ENCODE measurements at regions not wholly inside any gene's neighbourhood (a gene's known extent, or its start where the extent isn't known, plus 50 kb on each side); places are given as distances from the start of the nearest gene placed in this dataset.

- Mint-ChIP-seq H3K9me3 (peaks cover 23% of the 10 kb centered on the region), H3K36me3 (ENCODE audit: low read depth) (peaks cover 4% of the 10 kb centered on the region), H3K27ac (no peak overlapping the region), H3K4me1 (no peaks in the 10 kb centered on the region), H3K4me3 (no peak overlapping the region), H3K27me3 (ENCODE audit: low read depth) (peaks cover 7% of the 10 kb centered on the region)
- no peak for TF ChIP-seq CTCF (IDR thresholded peaks at IDR 0.05; ENCODE audit: unreplicated experiment in 3 of 3)
These were observed 149.6 kb downstream of the IRS2 start for GRCh38 chr13:109636736-109637135.

GRCh38 chr13:109631069-109631468 lies 155.3 kb downstream of the IRS2 start:
- no peak overlapping the region for H3K27ac Mint-ChIP-seq
- no peaks in the 10 kb centered on the region for H3K4me1 Mint-ChIP-seq
- H3K36me3 Mint-ChIP-seq (ENCODE audit: low read depth), result no peaks in the 10 kb centered on the region
- H3K9me3 Mint-ChIP-seq, result peaks cover 7% of the 10 kb centered on the region
- H3K4me3 Mint-ChIP-seq, result no peak overlapping the region
- no peak for TF ChIP-seq CTCF (IDR thresholded peaks at IDR 0.05; ENCODE audit: unreplicated experiment in 3 of 3)
- peaks cover 9% of the 10 kb centered on the region for H3K27me3 Mint-ChIP-seq (ENCODE audit: low read depth)

GRCh38 chr13:109630271-109630670 lies 156.1 kb downstream of the IRS2 start:
- peaks cover 9% of the 10 kb centered on the region for H3K27me3 Mint-ChIP-seq (ENCODE audit: low read depth)
- H3K27ac Mint-ChIP-seq, result no peak overlapping the region
- no peak for TF ChIP-seq CTCF (IDR thresholded peaks at IDR 0.05; ENCODE audit: unreplicated experiment in 3 of 3)
- no peaks in the 10 kb centered on the region for H3K36me3 Mint-ChIP-seq (ENCODE audit: low read depth)
- no peak overlapping the region for H3K4me3 Mint-ChIP-seq
- peaks cover 7% of the 10 kb centered on the region for H3K9me3 Mint-ChIP-seq
- no peaks in the 10 kb centered on the region for H3K4me1 Mint-ChIP-seq

- Mint-ChIP-seq H3K36me3 (ENCODE audit: low read depth) (no peaks in the 10 kb centered on the region), H3K27ac (no peak overlapping the region), H3K4me1 (no peaks in the 10 kb centered on the region), H3K27me3 (ENCODE audit: low read depth) (peaks cover 5% of the 10 kb centered on the region), H3K9me3 (peaks cover 6% of the 10 kb centered on the region), H3K4me3 (no peak overlapping the region)
- TF ChIP-seq CTCF (IDR thresholded peaks at IDR 0.05; ENCODE audit: unreplicated experiment in 3 of 3), result no peak
These were observed 156.6 kb downstream of the IRS2 start for GRCh38 chr13:109629737-109630136.

GRCh38 chr13:109628251-109628699 lies 158.1 kb downstream of the IRS2 start:
- no peaks in the 10 kb centered on the region for H3K4me1 Mint-ChIP-seq
- H3K27ac Mint-ChIP-seq, result no peak overlapping the region
- peaks cover 3% of the 10 kb centered on the region for H3K9me3 Mint-ChIP-seq
- no peaks in the 10 kb centered on the region for H3K36me3 Mint-ChIP-seq (ENCODE audit: low read depth)
- TF ChIP-seq CTCF (IDR thresholded peaks at IDR 0.05; ENCODE audit: unreplicated experiment in 3 of 3), result no peak
- peaks cover 5% of the 10 kb centered on the region for H3K27me3 Mint-ChIP-seq (ENCODE audit: low read depth)
- H3K4me3 Mint-ChIP-seq, result no peak overlapping the region

GRCh38 chr13:109627649-109628048 lies 158.7 kb downstream of the IRS2 start:
- no peaks in the 10 kb centered on the region for H3K36me3 Mint-ChIP-seq (ENCODE audit: low read depth)
- H3K9me3 Mint-ChIP-seq, result no peaks in the 10 kb centered on the region
- no peak overlapping the region for H3K27ac Mint-ChIP-seq
- H3K27me3 Mint-ChIP-seq (ENCODE audit: low read depth), result peaks cover 5% of the 10 kb centered on the region
- H3K4me3 Mint-ChIP-seq, result no peak overlapping the region
- no peak for TF ChIP-seq CTCF (IDR thresholded peaks at IDR 0.05; ENCODE audit: unreplicated experiment in 3 of 3)
- no peaks in the 10 kb centered on the region for H3K4me1 Mint-ChIP-seq
